NCI-H446 (cell line): ENCODE measurements at regions not wholly inside any gene's neighbourhood (a gene's known extent, or its start where the extent isn't known, plus 50 kb on each side); places are given as distances from the start of the nearest gene placed in this dataset.

ENCODE experiments used
- DNase-seq, 2 experiments: peaks; one replicate each; lab custom pipeline; 2025; lab: John Stamatoyannopoulos, UW

GRCh38 chr2:122486705-122487415 lies 731.4 kb downstream of the TSN start:
- DNase-seq: no peak

GRCh38 chr2:122491011-122491410 lies 735.6 kb downstream of the TSN start:
- no peak for DNase-seq

DNA sequence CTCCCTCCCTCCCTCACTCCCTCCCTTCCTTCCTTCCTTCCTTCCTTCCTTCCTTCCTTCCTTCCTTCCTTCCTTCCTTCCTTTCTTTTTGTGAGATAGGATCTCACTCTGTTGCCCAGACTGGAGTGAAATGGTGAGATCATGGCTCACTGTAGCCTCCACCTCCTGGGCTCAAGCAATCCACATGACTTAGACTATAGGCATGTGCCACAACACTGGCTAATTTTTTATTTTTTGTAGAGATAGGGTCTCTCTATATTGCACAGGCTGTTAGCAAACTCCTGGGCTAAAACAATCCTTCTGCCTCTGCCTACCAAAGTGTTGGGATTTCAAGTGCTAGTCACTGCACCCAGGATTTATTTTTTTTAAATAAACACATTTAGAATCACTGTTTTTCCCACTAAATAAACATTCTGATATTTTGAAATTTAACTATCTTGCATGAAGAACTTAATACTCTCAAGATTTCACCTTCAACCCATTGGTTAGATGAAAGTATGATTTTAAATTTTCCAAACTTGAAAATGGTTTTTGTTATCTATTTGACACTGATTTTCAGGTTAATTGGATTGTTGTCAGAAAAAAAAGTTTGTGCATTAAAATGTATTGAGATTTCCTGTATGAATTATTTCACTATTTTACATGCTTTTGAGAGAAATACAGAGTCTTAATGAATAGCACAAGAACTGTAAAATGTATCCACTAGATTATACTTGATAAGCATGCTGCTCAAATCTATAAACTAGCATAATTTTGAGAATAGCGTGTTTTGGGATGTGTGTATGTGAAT lies 745.1 kb downstream of the TSN start:
- DNase-seq: no peak

DNA sequence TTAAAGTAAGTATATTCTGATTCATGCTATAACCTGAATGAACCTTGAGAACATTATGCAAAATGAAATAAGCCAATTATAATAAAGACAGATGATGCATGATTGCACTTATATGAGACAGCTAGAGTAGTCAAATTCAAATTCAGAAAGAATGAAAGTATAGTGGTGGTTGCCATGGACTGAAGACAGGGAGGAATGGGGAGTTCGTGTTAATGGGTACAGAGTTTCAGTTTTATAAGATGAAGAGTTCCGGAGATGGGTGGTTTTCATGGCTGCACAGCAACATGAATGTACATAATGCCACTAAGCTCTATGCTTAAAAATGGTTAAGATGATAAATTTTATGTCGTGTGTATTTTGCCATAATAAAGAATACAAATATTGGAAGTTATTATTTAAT lies 751.2 kb downstream of the TSN start:
- no peak for DNase-seq

- no peak for DNase-seq
These were observed 751.8 kb downstream of the TSN start for GRCh38 chr2:122507261-122507660.

- no peak for DNase-seq
These were observed 756.6 kb downstream of the TSN start for GRCh38 chr2:122512091-122512490.

DNA sequence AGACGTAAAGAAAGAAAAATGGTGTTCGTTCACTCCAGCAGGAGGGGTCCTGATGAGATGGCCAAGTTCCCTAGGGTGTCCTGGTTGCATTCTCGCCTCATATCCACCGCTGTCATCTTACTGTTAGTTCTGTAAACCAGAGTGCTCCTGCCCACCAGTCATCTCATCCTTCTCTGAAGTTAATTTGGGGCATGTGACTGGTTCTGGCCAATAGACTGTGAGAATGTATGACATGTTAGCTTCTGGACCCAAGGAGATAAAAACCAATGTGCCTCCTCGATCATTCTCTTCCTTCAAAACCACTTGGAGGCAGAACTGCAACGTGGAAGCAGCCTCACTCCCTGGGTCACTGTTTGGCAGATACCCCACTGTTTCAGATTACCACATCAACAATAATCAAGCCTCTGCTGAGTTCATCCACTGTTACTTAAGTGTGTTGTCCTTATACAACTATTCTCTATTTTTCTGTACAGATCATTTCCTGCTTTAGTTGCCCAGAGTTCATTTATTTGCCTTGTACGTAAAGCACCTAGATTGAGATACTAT lies 759.1 kb downstream of the TSN start:
- DNase-seq: peak in 1 of 2 experiments; percentile 29

GRCh38 chr2:122515731-122516290 lies 760.4 kb downstream of the TSN start:
- DNase-seq: no peak

GRCh38 chr2:122516775-122517174 lies 761.3 kb downstream of the TSN start:
- no peak for DNase-seq

- no peak for DNase-seq
These were observed 763.9 kb downstream of the TSN start for GRCh38 chr2:122519366-122519765.

GRCh38 chr2:122519821-122520611 lies 764.6 kb downstream of the TSN start:
- no peak for DNase-seq

DNA sequence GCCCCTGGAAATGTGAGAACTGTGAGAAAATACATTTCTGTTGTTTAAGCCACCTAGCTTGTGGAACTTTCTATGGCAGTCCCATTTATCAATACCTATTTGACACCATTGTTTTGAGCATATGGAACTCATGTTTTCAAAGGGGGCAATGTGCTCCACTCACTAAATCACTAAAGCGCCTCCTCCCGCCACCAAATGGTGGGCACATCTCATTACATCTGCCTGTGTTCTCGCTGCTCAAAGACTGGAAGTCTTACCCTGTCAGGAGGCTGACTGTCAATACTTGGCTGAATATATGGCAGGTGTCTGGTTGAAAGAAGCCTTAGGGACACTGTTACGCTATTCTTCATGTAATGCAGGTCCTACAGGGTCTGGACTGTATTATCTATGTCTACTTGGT lies 767.7 kb downstream of the TSN start:
- DNase-seq: no peak

DNA sequence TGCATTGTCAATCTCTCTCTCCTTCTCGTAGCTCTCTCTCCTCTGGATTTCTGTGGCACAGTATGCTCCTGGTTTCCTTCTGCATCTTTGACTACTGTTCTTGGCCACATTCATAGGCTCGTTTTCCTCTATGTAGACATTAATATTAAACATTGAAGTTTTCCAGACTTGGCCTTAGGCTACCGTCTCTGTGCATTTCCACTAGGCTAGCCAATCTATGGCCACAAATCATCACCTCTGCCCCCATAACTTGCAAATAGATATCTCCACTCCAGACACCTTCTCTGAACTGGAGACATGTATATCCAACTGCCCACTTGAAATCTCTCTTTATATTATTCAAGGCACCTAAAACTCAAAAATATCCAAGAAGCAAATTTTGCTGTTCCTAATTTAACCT lies 768.5 kb downstream of the TSN start:
- no peak for DNase-seq

DNA sequence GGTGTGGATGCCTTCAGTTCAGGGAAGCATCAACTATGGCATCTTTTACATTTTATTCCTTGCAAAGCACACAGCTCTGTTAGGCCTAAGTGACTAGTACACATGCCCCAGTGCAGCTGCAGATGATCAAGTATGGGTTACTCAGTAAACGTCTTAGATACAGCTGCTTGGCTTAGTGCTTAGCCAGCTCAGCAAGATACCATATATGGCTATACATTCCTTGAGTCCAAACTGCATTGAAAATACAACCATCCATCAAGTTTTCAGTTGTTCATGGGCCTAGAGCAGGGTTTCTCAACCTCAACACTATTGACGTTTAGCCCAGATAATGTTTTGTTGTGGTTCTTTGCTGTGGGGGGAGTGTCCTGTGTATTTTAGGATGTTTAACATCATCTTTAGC lies 769.9 kb downstream of the TSN start:
- DNase-seq: no peak

DNA sequence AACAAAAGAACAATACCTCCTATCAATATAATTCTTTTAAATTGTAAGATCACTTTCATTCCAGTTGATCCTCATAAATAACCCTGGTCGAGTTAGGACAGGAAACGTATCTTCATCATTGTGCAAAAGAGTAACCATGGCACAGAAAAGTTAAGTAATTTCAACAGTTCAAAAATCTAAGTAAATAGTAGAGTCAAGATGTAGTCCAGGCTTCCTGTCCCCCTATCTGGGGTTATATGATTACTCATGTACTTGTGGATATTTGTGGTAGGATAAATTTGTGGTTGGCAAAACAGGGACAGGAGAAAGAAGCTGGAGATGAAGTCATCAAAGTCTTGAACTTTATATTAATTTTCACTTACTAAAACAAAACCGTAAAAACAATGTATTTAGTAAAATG lies 772.6 kb downstream of the TSN start:
- DNase-seq: no peak

GRCh38 chr2:122528958-122529705 lies 773.7 kb downstream of the TSN start:
- DNase-seq: no peak

- DNase-seq: no peak
These were observed 775.4 kb downstream of the TSN start for GRCh38 chr2:122530814-122531213.

DNA sequence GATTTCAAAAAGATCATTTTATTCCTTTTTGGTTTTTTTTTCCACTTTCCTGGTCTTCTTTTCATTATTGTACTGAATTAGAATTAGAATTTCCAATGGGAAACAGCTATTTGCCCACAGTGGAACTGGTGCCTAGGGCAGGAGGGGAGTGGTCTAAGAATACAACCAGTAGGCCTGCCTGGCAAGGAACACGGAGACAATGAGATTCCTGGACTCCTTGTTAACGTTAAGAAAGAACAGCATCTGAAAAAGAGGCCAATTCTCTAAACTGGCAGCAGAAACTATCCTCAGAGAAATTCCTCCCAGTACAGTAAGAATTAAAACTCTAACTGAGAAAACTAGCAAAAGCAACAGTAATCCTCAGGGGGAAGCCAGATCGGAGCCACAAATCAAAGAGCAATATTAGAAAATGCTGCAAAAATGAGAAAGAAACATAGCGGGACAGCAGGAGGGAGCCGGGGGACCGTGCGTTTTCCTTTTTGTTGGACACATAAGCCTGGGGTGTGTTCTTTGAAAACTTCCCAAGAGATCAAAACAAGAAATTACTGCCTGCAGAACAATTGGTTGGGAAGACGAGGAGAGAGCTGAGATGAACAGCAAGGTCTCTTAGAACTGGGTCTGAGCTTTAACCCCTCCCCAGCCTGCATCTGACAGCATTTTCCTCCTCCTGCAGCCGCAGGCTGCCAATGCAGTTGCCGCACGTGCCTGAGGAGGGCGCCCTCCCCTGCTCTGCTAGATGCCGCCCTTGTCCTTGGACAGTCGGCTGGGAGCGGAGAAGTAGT lies 776.0 kb downstream of the TSN start:
- DNase-seq: no peak

DNA sequence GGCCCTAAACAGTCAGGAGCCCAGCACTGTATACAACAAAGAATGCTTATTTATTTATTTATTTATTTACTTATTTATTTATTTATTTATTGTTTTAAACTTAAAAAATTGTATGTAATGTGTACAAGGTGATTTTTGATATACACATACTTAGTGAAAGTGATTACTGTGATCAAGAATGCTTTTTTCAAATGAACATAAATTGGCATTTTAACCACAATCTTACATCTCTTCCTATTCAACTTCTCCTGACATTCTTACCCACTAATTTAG lies 776.6 kb downstream of the TSN start:
- DNase-seq: no peak

DNA sequence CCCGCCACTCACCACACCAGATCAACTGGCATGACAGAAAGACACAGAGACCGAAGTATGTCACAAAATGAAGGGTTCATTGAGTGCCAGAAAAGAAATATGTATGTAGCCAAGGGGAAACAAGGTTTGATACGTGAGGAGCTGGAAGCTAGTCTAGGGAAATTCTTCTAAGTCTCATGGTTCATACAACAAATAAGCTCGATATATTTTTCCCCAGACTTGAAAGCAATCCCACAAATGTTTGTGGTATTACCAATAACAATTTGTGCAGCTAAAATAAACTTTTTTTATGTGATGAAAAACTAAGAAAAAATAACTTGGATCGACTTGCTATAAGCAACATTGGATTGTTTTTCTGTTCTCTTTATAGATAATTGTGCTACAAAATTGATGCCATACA lies 777.0 kb downstream of the TSN start:
- no peak for DNase-seq

GRCh38 chr2:122535960-122536505 lies 780.6 kb downstream of the TSN start:
- no peak for DNase-seq
